GM19372 (cell line): ENCODE measurements at regions not wholly inside any gene's neighbourhood (a gene's known extent, or its start where the extent isn't known, plus 50 kb on each side); places are given as distances from the start of the nearest gene placed in this dataset.

Experiments
- ATAC-seq: cut with Tn5 transposase; IDR thresholded peaks from one replicate; pipeline ENCODE4 v1.9.1; 2021; ENCODE audit warnings: mild to moderate bottlenecking, low read depth, moderate library complexity; ENCODE audit not compliant: unreplicated experiment

GRCh38 chr6:126268092-126268491 lies 71.8 kb upstream of the CENPW start:
- ATAC-seq, result no peak

GRCh38 chr6:126280287-126280686 lies 59.6 kb upstream of the CENPW start:
- no peak for ATAC-seq

GRCh38 chr6:126285871-126286365 lies 54.0 kb upstream of the CENPW start:
- no peak for ATAC-seq
